Adrenal gland (tissue), 5 donors: ENCODE measurements at regions not wholly inside any gene's neighbourhood (a gene's known extent, or its start where the extent isn't known, plus 50 kb on each side); places are given as distances from the start of the nearest gene placed in this dataset.

Source experiments
- POLR2A ChIP-seq, 2 donors: fragments of 450-650 bp; IDR thresholded peaks; one replicate each; pipeline ENCODE4 v1.6.1; 2017; ENCODE audit warnings: antibody characterized with exemption in 2 of 2, mild to moderate bottlenecking in 2 of 2, moderate library complexity in 1 of 2
- TF ChIP-seq, protein P1 (sequence below), 6 experiments: fragments of 450-650 bp in 4 of 6; fragments of 200-600 bp in 2 of 6; sonication (generic) in 1 of 6; IDR thresholded peaks; 1 replicate in 5 of 6; 2 replicates in 1 of 6; pipeline versions ENCODE4 v1.5.1 to v1.8.0; 2016 to 2021; ENCODE audit warnings: antibody characterized with exemption in 6 of 6, mild to moderate bottlenecking in 2 of 6, moderate library complexity in 1 of 6
- donor health status: DM: no; HTN: no; CAD: no.

DNA sequence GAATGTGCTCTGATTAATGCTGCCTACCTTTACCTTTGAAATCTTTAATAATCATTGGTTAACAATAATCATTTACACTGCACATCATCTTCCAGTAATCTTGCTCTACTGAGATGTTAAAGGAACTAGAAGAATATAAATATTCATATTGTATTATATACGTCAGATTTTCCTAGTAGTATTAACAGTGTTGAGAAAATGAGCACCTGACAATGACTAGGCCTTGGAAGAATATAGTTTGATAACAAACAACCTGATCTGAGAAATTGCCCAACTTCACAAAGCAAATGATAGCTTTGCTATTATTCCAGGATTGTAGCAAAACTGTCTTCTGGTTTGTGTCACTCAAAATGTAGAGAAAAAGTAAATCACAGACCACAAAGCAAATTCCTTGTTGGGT is 467.1 kb downstream of the NOVA1 start:
- TF ChIP-seq, protein P1, sequence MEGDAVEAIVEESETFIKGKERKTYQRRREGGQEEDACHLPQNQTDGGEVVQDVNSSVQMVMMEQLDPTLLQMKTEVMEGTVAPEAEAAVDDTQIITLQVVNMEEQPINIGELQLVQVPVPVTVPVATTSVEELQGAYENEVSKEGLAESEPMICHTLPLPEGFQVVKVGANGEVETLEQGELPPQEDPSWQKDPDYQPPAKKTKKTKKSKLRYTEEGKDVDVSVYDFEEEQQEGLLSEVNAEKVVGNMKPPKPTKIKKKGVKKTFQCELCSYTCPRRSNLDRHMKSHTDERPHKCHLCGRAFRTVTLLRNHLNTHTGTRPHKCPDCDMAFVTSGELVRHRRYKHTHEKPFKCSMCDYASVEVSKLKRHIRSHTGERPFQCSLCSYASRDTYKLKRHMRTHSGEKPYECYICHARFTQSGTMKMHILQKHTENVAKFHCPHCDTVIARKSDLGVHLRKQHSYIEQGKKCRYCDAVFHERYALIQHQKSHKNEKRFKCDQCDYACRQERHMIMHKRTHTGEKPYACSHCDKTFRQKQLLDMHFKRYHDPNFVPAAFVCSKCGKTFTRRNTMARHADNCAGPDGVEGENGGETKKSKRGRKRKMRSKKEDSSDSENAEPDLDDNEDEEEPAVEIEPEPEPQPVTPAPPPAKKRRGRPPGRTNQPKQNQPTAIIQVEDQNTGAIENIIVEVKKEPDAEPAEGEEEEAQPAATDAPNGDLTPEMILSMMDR (IDR thresholded peaks at IDR 0.05) = no peak
- no peak for TF ChIP-seq POLR2A (IDR thresholded peaks at IDR 0.05)
